ENCODE measurements at regions not wholly inside any gene's neighbourhood (a gene's known extent, or its start where the extent isn't known, plus 50 kb on each side); places are given as distances from the start of the nearest gene placed in this dataset.

DNA sequence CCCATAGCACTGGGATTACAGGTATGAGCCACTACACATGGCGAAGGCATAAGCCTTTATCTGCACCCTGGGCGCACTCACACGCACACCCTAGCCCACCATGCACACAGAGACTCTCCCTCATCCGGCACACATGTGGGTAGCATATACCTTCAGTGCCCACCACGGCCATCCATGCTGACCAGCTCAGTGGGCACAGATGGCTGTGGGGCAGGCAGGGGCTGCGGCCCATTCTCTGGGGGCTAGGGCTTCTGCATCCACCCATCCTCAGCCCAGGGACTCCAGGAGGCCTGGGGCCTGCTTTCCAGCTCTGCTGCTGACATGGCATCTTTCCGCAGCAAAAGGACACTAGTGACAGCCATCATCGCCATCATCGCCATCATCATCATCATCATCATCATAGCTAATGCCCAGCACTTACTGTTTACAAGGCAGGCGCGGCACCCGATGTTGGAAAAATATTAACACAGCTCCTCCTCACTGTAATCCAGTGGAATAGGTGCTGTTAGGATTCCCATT, 111.2 kb downstream of the NCOR2 start:
- no peak overlapping the region for H3K4me3 ChIP-seq (ENCODE audit: low read depth, low read length)
- in situ Hi-C loops (cut with HindIII; ENCODE audit: low sequenced_read_pairs) = no loop called here
- DNase-seq (ENCODE audit: low read depth, low spot score) = no peak
- TF ChIP-seq, protein P1, sequence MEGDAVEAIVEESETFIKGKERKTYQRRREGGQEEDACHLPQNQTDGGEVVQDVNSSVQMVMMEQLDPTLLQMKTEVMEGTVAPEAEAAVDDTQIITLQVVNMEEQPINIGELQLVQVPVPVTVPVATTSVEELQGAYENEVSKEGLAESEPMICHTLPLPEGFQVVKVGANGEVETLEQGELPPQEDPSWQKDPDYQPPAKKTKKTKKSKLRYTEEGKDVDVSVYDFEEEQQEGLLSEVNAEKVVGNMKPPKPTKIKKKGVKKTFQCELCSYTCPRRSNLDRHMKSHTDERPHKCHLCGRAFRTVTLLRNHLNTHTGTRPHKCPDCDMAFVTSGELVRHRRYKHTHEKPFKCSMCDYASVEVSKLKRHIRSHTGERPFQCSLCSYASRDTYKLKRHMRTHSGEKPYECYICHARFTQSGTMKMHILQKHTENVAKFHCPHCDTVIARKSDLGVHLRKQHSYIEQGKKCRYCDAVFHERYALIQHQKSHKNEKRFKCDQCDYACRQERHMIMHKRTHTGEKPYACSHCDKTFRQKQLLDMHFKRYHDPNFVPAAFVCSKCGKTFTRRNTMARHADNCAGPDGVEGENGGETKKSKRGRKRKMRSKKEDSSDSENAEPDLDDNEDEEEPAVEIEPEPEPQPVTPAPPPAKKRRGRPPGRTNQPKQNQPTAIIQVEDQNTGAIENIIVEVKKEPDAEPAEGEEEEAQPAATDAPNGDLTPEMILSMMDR (IDR thresholded peaks at IDR 0.05; ENCODE audit: low read depth, low read length) = no peak

DNA sequence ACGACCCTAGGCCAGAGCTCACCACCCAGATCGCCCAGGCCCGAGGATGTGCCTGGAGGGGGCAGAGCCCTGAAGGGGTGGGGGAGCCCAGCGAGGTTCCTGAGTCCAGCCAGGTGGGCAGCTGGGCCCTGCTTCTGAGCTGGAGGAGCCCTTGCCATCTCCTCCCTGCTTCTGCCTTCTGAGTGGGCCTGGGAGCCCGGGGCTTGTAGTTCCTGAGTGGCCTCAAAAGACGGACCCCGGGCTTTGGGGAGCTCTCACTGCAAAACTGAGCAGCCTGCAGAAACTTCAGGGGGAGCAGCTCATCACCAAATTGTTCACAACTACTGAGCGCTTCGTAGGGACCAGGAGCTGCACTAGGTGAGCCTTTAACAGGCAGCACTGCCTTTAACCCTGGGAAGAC, 112.1 kb downstream of the NCOR2 start:
- in situ Hi-C loops (cut with HindIII; ENCODE audit: low sequenced_read_pairs) = no loop called here
- no peak for DNase-seq (ENCODE audit: low read depth, low spot score)
- TF ChIP-seq, protein P1 (IDR thresholded peaks at IDR 0.05; ENCODE audit: low read depth, low read length) = no peak
- no peak overlapping the region for H3K4me3 ChIP-seq (ENCODE audit: low read depth, low read length)

DNA sequence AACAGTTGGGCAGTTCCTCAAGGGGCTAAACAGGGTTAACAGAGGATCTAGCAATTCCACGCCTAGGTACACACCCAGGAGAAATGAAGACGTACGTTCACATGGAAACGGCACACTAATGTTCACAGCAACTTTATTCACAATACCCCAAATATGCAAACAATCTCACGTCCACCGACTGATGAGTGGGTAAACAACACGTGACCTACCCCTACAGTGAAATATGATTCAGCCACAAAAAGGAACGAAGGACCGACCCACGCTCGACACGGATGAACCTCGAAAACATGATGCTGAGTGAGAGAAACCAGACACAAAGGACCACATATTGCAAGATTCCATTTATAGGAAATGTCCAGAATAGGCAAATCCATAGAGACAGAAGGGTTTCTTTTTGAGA, 112.7 kb downstream of the NCOR2 start:
- DNase-seq (ENCODE audit: low read depth, low spot score) = peak; percentile 63
- TF ChIP-seq, protein P1 (IDR thresholded peaks at IDR 0.05; ENCODE audit: low read depth, low read length) = no peak
- H3K4me3 ChIP-seq (ENCODE audit: low read depth, low read length) = no peak overlapping the region
- in situ Hi-C loops (cut with HindIII; ENCODE audit: low sequenced_read_pairs) = no loop called here

DNA sequence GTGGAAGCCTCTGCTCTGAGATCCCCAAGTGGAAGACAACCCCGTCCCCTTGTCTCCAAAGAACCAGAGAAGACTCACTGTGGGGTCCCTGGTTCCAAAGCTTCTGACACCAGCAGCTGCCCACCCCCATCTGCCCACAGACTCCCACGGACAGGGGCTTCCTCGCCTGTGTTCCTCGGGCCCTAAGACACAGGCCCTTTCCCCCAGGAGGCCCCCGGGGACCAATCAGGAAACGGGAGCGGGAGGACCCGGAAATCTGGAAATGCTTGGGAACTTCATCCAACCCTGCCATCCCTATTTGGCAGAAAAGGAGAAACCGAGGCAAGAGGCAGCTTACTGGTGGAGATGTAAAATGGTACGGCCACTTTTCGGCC, 113.1 kb downstream of the NCOR2 start:
- in situ Hi-C loops (cut with HindIII; ENCODE audit: low sequenced_read_pairs) = no loop called here
- TF ChIP-seq, protein P1 (IDR thresholded peaks at IDR 0.05; ENCODE audit: low read depth, low read length) = no peak
- no peak for DNase-seq (ENCODE audit: low read depth, low spot score)
- H3K4me3 ChIP-seq (ENCODE audit: low read depth, low read length) = no peak overlapping the region

DNA sequence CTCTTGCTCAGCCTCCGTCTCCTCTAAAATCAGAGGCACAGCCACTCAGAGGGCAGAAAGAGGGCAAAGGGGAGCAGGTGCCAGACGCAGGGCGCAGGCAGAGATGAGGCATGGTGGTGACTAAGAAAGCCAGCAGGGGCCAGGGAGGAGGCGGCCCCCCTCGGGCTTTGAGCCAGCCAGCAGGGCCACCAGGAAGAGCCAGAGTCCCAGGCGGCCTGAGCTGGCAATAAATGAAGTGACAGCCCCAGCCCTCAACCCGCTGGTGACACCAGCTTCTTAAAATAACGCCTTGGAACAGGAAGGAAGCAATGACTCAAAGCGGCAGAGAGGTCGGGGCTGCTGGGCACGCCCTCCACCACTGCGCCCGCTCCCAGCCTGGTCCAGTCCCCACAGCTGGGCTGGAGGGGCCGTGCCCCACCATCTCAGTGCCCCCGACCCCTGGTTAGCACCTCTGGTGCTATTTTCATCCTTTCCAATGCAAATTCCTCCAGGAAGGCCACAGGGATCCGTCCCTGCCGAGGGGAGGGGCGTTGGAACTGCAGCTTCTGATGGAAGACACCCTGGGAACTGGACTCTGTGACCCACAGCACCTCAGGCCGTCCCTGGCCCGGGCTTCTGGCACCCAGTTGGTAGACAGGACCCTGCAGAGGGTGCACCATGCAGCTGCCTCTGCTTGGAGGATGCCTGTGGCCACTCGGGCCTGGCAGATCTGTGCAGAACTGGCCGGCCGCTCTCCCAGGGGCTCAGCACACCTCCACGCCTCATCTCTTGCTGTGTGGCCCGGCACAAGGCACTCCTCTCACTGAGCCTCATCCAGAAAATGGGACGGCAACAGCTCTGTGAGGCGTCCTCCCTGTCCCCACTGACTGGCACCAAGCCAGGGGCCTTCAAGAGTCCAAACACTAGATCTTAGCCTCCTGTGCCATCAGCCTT, 113.7 kb downstream of the NCOR2 start:
- DNase-seq (ENCODE audit: low read depth, low spot score) = peak; percentile 67
- in situ Hi-C loops (cut with HindIII; ENCODE audit: low sequenced_read_pairs) = no loop called here
- H3K4me3 ChIP-seq (ENCODE audit: low read depth, low read length) = no peak overlapping the region
- TF ChIP-seq, protein P1 (IDR thresholded peaks at IDR 0.05; ENCODE audit: low read depth, low read length) = no peak

DNA sequence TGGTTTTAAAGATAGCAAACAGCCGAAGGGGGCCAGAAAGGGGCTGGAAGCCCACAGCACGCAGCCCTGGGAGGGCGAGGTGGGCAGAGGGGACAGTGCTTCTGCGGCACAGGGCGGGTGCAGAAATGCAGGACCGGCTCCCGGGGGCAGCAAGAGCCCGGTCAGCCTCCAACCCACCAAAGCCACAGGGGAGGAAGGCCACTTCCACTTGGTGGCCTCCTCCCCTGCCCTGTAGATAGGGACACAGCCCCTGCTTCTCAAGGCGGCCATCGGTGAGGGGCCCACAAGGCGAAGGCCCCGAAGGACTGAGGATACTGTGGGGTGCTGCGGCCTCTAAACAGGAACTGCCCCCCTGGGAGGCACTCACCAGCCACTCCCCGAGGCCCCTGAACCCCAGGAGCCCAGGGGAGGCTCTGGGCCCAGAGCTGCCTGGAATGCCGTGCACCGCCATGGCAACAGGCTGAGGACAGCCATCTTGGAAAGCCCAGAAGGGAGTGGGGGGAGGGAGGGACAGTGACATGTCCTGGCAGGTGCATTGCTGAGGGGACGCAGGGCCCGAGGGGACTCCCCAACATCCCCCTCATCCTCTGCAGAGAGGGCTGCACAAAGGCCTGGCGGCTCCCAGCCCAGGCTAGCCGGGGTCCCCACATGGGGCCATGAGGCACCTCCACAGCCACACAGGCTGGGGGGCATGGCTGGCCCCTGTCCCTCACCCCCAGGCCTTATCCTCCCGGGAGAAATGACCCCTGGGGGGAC, 114.7 kb downstream of the NCOR2 start:
- no peak for DNase-seq (ENCODE audit: low read depth, low spot score)
- in situ Hi-C loops (cut with HindIII; ENCODE audit: low sequenced_read_pairs) = no loop called here
- H3K4me3 ChIP-seq (ENCODE audit: low read depth, low read length) = no peak overlapping the region
- TF ChIP-seq, protein P1 (IDR thresholded peaks at IDR 0.05; ENCODE audit: low read depth, low read length) = no peak
